ENCODE measurements at regions not wholly inside any gene's neighbourhood (a gene's known extent, or its start where the extent isn't known, plus 50 kb on each side); places are given as distances from the start of the nearest gene placed in this dataset.

DNA sequence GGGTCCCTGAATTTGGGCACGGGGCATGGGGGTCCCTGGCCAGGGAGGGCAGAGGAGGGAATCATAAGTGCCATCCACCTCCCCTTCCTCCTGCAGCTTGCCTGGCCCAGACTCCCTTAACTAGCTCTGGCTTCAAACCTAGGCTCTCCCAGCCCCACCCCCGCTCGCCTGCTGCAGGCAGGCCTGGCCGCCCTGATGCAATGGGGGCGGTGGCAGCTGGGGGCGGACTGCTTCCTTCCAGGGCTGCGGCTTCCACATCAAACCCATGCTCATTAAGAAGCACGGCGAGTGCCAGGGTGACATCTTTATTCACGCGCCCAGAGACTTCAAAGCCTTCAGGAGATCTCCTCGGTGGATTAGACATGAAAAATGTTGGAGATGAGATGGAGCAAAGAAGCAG is 123.1 kb downstream of the TPRA1 start:
- intact Hi-C loops (cut with DNase I), result no loop called here
- DNase-seq, result peak in 41 of 42 donors; percentile 26 to 90 (median 64)

DNA sequence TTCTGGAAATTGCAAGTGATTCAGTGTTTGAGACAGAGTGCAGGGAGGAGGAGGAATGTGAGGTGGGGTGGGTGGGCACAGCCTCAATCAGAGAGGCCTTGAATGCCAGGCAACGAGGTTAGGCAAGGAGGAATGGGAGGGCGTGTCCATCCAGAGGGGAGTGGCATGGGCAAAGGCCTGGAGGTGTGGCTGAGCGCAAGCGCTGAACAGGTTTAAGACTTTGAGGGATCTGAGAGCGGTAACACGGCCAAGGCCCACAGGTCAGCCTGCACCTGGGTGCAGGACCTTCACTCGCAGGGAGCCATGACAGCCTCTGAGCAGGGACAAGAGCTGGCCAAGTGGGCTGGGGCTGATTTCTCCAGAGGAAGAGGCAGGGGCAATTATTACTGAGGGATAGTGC is 125.9 kb downstream of the TPRA1 start:
- intact Hi-C loops (cut with DNase I), result no loop called here
- DNase-seq, result no peak

DNA sequence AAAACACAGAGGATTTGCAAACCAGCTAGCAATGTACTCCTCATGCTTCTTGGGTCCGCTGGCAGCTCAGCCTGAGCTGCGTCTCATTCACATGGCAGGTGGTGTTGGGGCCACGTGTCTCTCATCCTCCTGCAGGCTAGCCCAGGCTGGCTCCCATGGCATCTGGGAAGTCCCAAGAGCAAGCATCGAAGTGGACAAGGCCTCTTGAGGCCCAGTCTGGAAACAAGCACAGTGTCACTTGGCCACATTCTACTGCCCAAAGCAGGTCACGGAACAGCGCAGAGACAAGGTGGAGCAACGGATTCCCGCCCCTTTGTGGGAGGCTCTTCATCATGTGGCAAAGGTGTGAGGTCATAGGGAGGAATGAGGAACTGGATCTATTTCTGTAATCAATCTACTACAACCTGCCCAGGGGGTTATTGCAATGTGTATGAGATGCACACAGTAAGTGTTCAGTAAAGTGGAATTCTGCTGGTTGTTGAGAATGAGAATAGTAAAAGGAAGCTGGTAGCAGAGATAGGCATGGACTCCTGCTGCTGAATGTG is 128.3 kb downstream of the TPRA1 start:
- no peak for DNase-seq
- intact Hi-C loops (cut with DNase I), result no loop called here

DNA sequence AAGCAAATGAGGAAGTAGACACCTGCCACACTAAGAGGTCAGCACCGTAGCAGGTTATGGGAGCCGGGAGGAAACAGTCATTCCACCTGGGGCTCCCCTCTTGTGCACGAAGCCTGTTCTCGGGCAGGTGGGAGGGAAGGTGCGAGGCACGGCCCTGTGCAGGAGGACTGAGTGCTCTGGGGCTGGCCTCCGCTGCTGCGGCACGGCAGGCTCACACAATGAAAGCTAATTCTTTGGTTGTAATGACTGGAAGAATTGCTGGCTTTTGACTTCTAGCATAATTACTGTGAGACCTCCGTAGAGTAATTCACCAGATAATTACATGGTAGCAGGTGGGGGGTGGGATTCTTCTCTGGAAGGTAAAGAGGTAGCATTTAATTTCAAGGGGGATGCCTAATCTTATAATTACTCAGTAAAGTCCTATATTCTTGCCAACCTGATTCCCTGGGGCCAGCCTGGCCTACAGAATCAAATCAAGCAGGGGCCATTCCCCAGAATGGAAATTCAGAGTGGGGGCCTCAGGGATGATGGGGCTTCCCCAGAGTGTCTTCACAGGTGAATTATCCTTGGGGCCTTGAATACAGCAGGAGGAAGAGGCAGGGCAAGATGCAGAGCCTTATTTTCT is 129.1 kb downstream of the TPRA1 start:
- DNase-seq, result no peak
- intact Hi-C loops (cut with DNase I), result no loop called here

DNA sequence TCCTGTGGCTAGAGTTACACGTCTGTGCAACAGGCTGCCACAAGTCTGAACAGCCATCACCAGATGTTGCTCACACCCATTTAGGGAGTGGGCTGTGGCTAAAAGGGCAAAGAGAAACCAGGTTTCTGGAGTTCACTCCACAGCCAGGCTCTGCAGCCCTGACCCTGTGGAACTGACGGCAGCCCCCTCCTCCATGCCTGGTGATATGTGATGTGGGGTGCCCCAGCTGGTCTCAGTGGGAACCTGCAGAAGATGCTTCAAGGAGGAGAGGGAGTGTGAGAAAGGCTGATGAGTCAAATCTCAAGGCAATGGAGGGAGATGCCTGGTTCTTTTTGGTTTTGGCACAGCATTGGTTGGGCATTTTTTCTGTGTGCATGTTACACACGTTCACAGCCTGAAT is 130.6 kb downstream of the TPRA1 start:
- intact Hi-C loops (cut with DNase I), result loop anchor here (5.0 kb wide), 1 partner anchor 783 kb away; no protein-coding TSS in a partner anchor
- no peak for DNase-seq

DNA sequence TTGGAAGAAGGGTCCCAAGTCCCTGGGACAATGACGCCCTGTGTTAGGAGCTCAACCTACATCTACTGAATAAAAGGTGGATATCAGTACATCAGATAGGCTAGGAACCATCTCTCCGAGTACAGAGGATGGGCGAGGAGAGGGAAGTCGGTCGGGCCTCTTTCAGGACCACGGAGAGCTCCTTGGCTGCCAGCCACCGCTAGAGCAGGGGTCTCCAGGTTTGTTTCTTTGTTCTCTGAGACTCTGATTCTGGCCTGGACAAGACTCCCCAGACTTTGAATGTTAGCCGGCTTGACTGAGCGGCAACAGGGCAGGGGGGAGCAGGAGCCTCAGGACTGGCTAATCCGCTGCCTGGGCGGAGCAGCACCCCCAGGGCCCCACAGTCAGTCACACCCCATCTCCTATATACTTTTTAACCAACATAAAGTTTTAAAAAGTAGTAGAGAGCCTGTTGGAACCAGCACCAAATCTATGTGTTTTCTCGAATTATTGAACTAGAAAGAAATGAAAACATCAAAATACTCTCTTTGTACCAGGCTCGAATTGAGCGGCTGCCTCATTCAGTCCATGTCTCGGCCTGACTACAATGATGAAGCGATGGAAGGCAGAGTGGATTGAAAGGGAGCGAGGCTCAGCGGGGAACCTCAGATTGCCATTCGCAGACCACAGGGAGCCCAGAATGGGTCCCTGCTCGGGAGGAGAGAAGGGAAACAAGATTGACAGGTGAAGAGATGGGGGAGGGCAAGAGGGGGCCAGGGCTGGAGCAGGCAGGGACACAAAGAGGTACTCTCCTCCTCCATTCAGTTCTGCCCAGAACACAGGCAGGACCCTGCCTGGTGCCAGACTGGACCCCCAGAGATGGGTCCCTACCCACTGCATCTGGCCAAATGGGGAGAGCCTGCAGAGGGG is 131.6 kb downstream of the TPRA1 start:
- intact Hi-C loops (cut with DNase I), result loop anchor here (5.0 kb wide), 1 partner anchor 782 kb away; no protein-coding TSS in a partner anchor
- DNase-seq, result peak in 9 of 42 donors; percentile 21 to 61 (median 28)

DNA sequence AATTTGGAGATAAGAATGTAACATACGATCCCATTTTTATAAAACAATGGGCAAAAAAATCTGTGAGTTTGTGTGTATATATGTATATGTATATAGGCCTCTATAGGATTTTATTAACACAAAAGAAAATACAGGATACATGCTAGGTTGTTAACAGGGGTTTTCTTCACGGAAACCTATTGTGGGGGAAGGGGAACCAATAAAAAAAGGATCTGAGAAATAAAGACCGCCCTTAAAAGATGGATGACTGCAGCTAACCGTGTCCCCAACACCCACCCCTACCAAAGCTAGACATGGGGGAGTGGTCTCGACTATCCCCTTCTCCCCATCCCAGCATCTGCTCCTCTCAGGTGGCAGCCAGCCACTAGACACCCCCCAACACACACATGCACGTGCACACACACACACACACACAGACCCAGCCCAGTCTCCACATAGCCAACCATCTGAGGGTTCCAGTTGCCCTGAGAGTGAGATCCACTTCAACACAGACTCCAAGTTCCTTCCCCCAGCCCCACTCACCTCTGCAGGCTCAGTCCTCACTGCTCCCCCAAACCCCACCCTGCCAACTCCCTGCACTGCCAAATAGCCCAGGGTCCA is 132.9 kb downstream of the TPRA1 start:
- DNase-seq, result no peak
- intact Hi-C loops (cut with DNase I), result loop anchor here (5.0 kb wide), 1 partner anchor 780 kb away; no protein-coding TSS in a partner anchor

DNA sequence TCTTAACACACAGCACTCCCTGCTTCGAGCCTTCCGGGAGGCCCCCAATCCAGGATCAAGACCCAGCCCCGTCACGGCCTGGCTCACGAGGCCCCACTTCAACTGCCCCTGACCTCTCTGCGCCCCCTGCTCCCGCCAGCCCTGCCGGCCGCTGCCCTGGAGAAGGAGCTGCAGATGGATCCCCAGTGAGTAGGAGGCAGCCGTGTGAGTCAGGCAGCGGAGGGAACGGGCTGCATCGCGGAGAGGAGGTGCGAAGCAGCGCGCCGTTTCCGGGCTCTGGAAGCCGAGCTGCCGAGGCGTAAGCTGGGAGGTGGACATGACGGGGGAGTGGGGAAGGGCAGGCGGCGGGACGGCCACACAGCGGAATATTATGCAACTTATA is 133.4 kb downstream of the TPRA1 start:
- intact Hi-C loops (cut with DNase I), result loop anchor here (5.0 kb wide), 1 partner anchor 780 kb away; no protein-coding TSS in a partner anchor
- peak in 39 of 42 donors; percentile 13 to 75 (median 47) for DNase-seq

DNA sequence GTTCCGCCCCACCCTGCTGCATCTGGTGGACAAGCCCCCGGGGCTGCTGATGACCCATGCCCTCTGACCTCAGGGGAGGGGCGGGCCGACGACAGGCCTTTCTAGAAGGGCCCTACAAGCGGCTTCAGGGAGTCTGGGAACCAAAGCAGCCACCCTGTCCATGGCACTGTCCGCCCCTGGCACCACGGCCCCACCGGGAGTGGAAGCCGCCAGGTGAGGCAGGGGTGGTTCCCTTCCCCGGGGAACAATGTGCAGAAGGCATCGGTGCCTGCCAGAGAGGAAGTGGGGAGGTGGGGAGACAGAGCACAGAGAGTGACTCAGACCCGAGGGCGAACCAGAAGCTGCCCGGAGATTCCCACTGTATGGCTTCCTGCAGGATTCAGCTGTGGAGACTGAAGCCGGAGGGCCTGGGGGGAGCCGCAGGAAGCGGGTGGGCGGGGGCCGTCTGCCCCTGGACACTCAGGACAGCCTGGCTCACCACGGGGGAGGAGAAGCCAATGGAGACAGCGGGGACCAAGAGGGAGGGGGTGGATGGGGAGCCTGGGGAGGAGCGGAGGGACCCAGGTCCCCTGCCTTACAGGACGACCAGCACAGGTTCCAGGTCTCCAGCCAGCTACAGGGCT is 134.0 kb downstream of the TPRA1 start:
- intact Hi-C loops (cut with DNase I), result loop anchor here (5.0 kb wide), 1 partner anchor 779 kb away; no protein-coding TSS in a partner anchor
- DNase-seq, result peak in 40 of 42 donors; percentile 13 to 83 (median 46)

DNA sequence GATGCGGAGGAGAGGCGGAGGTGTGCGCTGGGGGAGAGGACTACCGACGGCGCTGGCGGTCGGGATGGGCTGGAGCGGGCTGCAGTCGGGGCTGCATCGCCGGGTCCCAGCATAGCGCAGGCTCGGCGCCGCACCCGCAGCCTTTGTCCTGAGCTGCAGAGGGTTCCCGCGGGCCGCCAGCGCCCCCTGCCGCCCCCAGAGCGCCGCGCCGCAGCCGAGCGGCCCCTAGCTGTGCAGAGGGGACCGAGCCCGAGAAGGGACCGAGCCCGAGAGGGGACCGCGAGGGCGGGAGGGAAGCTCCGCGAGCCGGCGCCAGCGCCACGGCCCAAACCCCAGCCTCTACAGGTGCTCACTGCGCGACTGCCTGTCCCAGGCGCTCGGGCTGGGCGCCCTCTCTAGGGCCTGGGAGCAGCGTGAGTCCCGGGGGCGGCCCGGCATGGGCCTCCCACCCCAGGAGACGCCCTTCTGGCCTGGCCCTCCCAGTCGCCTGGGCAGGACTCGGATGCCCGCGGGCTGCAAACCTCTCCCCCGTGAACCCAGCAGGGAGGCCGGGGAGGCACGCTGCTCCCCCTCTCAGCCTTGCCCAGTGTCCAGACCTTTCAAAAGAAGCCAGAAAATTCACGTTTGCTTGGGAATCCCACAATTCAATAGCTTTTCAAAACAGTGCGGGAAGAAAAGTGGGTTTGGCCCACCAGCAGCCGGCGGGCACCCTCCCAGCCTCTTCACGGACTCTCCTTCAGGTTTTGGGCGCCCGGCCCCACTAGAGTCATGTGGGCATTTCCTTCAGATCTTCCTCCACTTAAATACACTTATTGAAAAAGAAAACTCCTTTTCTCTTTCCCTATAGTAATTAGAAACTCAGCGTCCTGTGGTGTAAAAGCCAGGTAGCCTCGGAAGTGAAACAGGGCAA is 134.7 kb downstream of the TPRA1 start:
- peak; percentile 43 to 90 (median 78) for DNase-seq
- intact Hi-C loops (cut with DNase I), result loop anchor here (5.0 kb wide), 1 partner anchor 778 kb away; no protein-coding TSS in a partner anchor

DNA sequence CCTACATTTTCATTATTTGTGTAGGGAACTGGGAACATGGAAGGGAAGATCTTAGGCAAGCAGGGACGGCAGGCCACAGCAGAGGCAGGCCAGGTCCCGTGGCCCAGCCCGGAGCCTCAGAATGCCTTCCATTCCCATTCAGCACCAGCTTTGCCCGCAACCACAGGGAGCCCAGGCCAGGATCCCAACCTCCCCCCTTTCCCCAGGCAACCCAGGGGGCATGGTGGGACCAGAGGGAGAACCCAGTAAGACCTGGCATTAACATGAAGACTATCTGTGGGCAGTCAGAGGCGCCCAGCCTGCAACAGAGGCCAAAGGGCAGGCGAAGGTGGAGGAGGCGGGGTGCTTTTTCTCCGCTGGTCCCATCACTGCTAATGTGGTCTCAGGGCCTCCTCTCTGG is 135.6 kb downstream of the TPRA1 start:
- peak in 3 of 42 donors; percentile 20 to 26 (median 25) for DNase-seq
- intact Hi-C loops (cut with DNase I), result loop anchor here (5.0 kb wide), 2 partner anchors 703 to 778 kb away; no protein-coding TSS in a partner anchor

DNA sequence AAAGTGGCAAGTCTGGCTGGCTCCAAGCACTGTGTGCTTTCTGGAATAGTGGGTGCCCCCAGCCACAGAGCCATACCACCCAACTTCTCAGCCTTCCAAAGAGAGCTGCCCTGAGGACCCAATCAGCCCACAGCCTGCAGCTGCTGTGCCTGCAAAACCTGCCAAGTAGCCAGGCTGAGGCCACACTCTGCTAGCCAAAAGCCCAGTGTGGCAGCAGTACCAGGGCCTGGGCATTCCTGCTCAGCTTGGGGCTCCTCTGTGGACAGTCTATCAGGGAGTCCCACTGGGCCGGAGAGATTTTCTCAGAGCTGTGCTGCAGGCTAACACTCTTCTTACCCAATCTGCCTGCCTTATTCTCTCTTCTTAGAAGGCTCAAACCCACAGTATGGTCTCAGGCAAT is 136.5 kb downstream of the TPRA1 start:
- intact Hi-C loops (cut with DNase I), result loop anchor here (5.0 kb wide), 1 partner anchor 702 kb away; no protein-coding TSS in a partner anchor
- DNase-seq, result peak in 13 of 42 donors; percentile 0 to 35 (median 8)

DNA sequence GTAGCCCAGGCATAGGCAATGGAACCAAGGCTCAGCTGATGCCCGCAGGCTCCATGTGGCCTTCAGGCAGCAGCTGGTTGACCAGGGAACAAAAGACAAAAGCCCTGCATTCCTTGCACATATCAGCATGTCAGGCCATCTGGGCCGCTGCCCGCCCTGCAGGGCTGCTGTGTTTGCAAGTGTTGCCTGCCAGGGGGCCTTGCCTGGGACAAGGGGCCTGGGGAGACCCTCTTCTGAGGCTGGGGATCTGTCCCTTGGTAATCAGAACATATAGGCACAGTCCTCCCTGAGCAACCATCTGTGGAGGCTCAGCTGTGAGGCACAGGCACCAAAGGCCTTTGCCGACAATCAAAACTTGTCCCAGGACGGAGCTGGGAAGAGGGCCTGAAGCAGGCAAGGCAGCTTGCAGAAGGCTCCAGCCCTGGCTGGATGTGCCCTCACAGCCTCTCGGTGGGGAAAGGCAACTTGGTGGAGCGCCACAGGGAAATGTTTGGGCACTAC is 138.2 kb downstream of the TPRA1 start:
- DNase-seq, result peak in 14 of 42 donors; percentile 2 to 47 (median 17)
- intact Hi-C loops (cut with DNase I), result loop anchor here (5.0 kb wide), 1 partner anchor 700 kb away; no protein-coding TSS in a partner anchor

DNA sequence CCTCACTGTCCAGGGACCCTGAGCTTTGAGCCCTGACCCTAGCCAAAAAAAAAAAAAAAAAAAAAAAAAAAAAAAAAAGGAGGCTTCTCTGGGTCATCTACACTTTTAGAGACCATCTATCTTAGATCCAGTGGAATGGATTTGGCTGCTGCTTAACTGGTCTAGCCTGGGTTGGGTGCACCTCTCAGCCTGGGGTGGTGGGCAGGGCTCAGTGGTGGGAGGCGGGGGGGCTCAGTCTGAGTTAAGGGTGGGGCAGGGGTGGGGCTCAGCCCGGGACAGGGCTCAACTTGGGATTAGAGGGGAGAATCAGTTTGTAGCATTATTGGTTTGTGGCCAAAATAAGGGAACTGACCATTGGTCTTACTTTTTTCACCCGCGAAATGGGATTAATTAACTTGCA is 139.2 kb downstream of the TPRA1 start:
- intact Hi-C loops (cut with DNase I), result loop anchor here (5.0 kb wide), 1 partner anchor 699 kb away; no protein-coding TSS in a partner anchor

DNA sequence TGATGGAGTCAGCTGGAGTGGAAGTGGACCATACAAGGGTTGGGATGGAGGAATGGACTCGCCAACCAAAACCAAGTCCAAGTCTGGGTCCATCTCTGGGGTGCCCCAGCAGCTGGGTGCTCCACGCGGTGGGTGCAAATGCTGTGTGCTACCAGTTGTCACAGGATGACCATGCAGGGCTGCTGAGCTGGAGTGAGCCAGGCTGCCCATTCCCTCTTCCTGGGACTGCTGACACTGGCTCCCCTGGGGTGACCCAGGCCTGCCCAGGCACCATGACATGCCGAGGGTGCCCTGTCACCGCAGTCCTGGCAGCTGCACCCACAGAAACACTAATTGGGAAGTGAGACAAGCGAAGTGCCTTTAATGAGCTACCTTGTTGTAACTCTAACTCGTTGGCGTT is 140.2 kb downstream of the TPRA1 start:
- intact Hi-C loops (cut with DNase I), result loop anchor here (5.0 kb wide), 1 partner anchor 698 kb away; no protein-coding TSS in a partner anchor

More for the DNA sequence above, 139.2 kb downstream of the TPRA1 start:
- DNase-seq, result peak in 4 of 42 donors; percentile 3 to 13 (median 6)

DNA sequence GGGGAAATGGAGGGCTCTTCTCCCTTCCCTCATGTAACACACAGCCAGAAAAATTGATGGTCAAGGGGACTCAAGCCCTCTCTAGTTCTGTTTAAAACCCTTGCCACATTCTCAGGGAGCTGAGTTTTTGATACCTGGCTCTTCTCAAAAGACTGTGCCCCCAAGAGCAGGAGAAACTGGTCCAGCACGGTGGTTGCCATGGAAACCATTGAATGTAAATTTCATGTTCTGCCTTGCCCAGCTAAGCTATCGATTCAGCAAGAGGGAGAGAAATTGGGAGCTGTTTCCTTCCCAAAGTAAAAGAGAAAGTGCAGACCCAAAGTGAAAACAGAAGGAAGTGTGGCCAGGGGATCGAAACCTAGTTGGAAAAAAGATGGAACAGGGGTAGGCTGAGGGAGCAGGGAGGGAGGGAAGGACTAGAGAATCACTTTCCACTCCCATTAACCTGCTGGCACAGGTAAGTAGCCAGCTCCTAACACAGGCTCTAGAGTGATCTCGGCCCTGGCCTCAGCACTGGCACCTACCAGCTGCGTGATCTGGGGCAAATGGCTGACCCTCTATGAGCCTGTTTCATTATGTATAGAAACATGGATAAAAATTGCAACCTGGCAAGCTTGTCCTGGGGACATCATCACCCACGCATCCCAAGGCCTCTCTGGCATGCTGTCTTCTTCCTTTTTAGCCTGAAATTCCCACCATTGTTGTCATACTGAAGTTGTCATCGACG is 140.9 kb downstream of the TPRA1 start:
- intact Hi-C loops (cut with DNase I), result loop anchor here (5.0 kb wide), 1 partner anchor 697 kb away; no protein-coding TSS in a partner anchor
- DNase-seq, result peak in 12 of 42 donors; percentile 0 to 19 (median 10)

More for the DNA sequence above, 140.2 kb downstream of the TPRA1 start:
- peak in 11 of 42 donors; percentile 2 to 31 (median 8) for DNase-seq

Measured in head of caudate nucleus (tissue), 42 donors.